HG03280 (cell line): ENCODE measurements at regions not wholly inside any gene's neighbourhood (a gene's known extent, or its start where the extent isn't known, plus 50 kb on each side); places are given as distances from the start of the nearest gene placed in this dataset.

ENCODE experiments used
- ATAC-seq: cut with Tn5 transposase; IDR thresholded peaks from one replicate; pipeline ENCODE4 v1.9.1; 2021; ENCODE audit warnings: mild to moderate bottlenecking, moderate library complexity; ENCODE audit not compliant: unreplicated experiment

- ATAC-seq, result no peak
These were observed 442.3 kb downstream of the FGF9 start for GRCh38 chr13:22112956-22113745.

GRCh38 chr13:22114630-22115311, 443.9 kb downstream of the FGF9 start:
- peak; percentile 84 for ATAC-seq

GRCh38 chr13:22118158-22118557, 447.3 kb downstream of the FGF9 start:
- ATAC-seq, result no peak

GRCh38 chr13:22120646-22121045, 449.8 kb downstream of the FGF9 start:
- ATAC-seq, result no peak

GRCh38 chr13:22121146-22121739, 450.4 kb downstream of the FGF9 start:
- no peak for ATAC-seq

- ATAC-seq, result peak; percentile 95
These were observed 455.7 kb downstream of the FGF9 start for GRCh38 chr13:22126433-22127021.

- ATAC-seq, result no peak
These were observed 456.6 kb downstream of the FGF9 start for GRCh38 chr13:22127277-22128164.

- no peak for ATAC-seq
These were observed 457.9 kb downstream of the FGF9 start for GRCh38 chr13:22128441-22129408.

GRCh38 chr13:22130254-22130653, 459.4 kb downstream of the FGF9 start:
- ATAC-seq, result no peak

GRCh38 chr13:22134261-22134660, 463.4 kb downstream of the FGF9 start:
- no peak for ATAC-seq

GRCh38 chr13:22135446-22135845, 464.6 kb downstream of the FGF9 start:
- no peak for ATAC-seq

GRCh38 chr13:22137361-22138050, 466.6 kb downstream of the FGF9 start:
- no peak for ATAC-seq

GRCh38 chr13:22138947-22139346, 468.1 kb downstream of the FGF9 start:
- ATAC-seq, result no peak

GRCh38 chr13:22141716-22142115, 470.8 kb downstream of the FGF9 start:
- ATAC-seq, result no peak

- ATAC-seq, result no peak
These were observed 472.8 kb downstream of the FGF9 start for GRCh38 chr13:22143671-22144070.

- no peak for ATAC-seq
These were observed 473.9 kb downstream of the FGF9 start for GRCh38 chr13:22144806-22145205.

GRCh38 chr13:22148187-22148586, 477.3 kb downstream of the FGF9 start:
- no peak for ATAC-seq

GRCh38 chr13:22152751-22153150, 481.9 kb downstream of the FGF9 start:
- no peak for ATAC-seq

GRCh38 chr13:22154041-22154440, 483.2 kb downstream of the FGF9 start:
- ATAC-seq, result no peak
